ENCODE measurements at regions not wholly inside any gene's neighbourhood (a gene's known extent, or its start where the extent isn't known, plus 50 kb on each side); places are given as distances from the start of the nearest gene placed in this dataset.
"Not testable (repeated sequence)": the region's sequence is repeated elsewhere in the genome, so short reads cannot be mapped to it uniquely, and the experiment has no call there.

DNA sequence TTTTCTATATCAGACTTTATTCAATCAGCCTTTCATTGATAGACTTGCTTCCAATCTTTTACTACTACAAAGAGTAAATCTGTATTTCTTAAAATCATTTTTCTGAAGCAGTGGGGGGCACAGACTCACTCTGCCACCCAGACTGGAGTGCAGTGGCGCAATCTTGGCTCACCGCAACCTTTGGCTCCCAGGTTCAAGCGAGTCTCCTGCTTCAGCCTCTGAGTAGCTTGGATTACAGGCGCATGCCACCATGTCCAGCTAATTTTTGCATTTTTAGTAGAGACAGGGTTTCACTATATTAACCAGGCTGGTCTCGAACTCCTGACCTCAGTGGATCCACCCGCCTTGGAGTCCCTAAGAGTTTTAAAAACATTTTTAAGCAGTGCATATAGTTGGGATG lies 270.6 kb upstream of the REG3G start:
- no peak for DNase-seq

- no peak for DNase-seq
Measured at GRCh38 chr2:78757191-78757590, 268.3 kb upstream of the REG3G start.

DNA sequence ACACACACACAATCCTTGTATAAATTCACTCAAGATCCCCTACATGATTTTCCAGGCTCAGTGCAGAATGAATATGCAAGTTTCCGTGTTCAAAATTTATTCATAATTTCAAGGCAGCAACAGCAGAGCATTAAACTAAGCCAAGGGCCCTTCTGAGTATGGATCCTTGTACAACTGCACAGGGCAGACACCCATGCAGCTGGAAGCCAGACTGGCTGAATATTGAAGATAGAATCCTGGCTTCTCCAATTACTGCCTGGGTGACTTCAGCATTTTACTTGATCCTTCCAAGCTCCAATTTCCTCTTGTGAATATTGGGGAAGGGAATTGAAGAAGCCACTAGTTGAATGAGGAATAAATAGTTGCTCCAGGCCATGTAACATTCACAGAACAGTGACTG lies 267.9 kb upstream of the REG3G start:
- DNase-seq, result no peak

GRCh38 chr2:78758765-78759164 lies 266.7 kb upstream of the REG3G start:
- not testable (repeated sequence) for DNase-seq

DNA sequence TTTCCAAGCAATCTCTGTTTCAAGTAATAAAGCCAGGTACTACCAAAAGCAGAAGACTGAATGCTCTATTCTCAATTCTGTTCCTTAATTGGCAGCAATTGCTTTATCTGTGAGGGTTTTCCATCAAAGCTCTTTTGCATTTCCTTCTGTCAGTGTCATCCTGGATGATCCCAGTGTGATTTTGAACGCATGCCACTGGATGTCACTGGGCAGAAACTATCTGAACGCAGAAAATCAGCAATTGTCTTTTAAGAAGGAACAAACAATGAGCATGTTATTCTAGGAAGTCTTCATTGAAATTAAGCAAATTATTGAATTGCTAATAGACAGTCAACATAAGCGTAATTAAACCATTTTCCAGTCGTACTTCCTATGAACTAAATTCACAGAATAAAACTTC lies 259.0 kb upstream of the REG3G start:
- no peak for DNase-seq

DNA sequence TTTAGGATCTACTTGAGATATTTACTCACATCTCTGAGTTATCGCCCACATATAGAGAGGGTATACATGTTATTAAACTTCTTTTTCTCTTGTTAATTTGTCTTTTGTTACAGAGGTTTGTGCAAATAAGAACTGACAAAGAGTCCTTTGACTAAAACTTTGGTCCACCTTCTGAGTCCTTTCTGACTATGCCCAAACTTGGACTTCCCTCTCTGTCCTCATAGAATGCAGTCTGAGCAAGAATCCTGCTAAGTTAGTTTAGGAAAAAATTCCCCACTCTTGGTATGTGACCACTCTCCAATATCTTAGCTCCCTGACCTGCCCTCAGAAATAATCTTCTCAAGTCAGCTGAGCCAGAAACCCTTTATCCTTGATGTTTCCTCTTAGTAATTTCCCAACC lies 257.5 kb upstream of the REG3G start:
- no peak for DNase-seq

GRCh38 chr2:78775291-78775690 lies 250.2 kb upstream of the REG3G start:
- DNase-seq, result no peak

- DNase-seq, result no peak
Measured at GRCh38 chr2:78778756-78779510, 246.6 kb upstream of the REG3G start.

DNA sequence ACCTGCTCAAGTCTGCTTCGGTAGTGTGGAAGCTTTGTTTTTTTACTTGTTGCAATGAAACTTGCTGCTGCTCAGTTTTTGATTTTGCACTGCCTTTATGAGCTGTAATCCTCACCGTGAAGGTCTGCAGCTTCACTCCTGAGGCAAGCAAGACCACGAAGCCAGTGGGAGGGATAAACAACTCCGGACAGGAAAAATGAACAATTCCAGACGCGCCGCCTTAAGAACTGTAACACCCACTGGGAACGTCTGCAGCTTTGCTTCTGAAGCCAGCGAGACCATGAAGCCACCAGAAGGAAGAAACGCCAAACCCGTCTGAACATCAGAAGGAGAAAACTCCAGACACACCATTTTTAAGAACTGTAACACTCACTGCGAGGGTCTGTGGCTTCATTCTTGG lies 245.7 kb upstream of the REG3G start:
- DNase-seq, result no peak

DNA sequence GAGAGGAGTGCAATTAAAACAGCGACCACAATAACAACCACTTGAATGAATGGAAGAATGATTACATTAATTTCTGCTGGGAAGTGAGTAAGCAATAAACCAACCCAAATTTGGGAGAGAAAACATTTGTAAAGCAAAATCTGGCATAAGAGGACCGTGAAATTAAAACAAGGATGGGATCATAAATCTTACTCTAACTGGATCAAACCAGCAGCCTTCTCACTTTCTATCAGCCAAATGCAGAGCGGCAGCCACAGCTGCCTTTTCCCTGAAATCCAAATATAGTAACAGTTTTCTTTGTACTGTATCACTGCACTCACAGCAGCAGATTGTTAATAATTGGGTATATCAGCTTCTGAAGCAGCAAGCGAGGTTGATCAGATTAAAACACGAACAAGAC lies 245.2 kb upstream of the REG3G start:
- DNase-seq, result no peak

DNA sequence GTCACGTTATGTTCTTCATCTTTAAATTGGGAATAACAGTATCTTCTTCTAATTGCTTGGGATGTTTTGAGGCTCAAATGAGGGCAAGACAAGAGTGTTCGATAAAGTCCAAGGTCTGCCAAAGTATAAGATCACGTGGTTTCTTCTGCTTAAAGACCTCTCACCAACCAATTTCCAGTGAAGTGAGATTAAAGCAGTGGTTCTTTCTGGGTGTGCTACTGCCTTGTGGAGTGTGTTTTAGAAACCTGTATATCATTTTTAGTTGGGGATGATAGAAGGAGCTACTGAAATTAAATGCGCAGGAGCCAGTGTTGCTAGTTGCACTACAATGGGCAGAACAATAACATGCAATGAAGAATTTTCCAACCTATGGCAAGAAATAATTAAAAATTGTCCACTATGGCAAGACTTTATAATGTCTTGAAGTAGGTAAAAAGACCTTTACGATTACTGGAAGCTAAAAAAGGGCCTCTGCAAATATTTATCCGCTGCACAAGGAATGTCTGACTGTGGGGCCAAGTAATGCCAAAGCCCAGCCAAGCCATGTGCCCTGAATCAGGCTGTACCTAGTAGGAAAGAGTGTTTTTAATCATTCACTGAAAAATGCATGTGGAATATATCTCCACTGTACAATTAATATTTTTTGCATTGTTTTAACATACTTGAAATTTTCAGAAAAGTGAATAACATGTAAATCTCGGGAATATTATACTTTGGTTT lies 244.5 kb upstream of the REG3G start:
- no peak for DNase-seq

- DNase-seq, result no peak
Measured at GRCh38 chr2:78782196-78782595, 243.3 kb upstream of the REG3G start.

- DNase-seq, result no peak
Measured at GRCh38 chr2:78811955-78812610, 213.4 kb upstream of the REG3G start.

DNA sequence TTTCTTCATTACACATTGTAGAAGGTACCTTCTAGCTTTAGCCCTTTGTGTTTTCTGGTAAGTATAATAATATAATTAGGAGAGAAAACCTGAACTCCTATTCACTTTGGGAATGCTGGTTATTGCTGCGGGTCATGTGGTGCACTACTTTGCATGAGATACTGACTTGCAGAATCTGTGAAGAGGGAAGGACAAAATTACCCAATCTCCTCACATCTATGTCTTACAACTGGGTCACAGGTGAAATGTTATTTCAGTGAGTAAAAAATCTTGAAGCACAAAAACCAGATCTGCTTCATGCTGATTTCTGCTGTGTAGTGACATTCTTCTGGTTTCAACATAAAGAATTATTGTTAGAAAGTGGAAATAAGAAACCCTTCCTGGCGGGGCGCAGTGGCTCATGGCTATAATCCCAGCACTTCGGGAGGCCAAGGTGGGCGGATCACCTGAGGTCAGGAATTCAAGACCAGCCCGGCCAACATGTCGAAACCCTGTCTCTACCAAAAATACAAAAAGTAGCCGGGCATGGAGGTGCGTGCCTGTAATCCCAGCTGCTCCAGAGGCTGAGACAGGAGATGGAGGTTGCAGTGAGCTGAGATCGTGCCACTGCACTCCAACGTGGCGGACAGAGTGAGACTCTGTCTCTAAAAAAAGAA lies 211.0 kb upstream of the REG3G start:
- no peak for DNase-seq

DNA sequence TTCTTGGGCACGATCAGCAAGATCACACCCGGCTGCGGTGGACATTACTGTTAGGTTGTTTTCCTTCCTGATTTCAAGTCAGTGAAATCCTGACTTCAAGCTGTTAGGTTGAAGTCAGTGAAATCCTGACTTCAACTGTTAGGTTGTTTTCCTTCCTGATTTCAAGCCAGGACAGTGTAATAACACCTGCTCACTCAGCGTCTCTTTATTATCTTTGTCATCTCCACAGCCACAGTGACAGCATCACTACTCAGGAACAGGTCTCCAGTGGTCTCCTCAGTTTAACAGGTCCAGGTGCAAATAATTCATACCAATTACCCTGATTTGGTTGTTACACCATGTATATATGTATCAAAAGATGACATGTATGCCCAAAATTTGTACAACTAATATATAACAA lies 208.1 kb upstream of the REG3G start:
- no peak for DNase-seq

- DNase-seq, result no peak
Measured at GRCh38 chr2:78832481-78832880, 193.0 kb upstream of the REG3G start.

DNA sequence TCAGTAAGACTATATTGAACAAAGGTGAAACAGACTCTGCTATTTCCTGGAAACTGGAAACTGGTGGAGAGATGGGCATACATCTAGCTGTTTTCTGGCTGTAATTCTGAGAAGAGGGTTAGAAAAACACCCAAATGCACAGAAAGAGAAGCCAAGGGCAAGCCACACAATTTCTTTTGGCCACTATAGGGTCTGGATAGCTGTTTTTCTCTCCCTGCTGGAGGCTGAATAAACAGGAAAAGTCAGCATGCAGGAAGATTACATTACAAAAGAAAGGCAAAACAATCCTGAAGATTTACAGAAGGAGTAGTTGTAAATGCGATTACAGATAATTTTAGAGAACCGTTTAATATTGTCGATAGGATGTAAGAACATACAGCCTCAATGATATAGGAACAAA lies 186.2 kb upstream of the REG3G start:
- DNase-seq, result no peak

DNA sequence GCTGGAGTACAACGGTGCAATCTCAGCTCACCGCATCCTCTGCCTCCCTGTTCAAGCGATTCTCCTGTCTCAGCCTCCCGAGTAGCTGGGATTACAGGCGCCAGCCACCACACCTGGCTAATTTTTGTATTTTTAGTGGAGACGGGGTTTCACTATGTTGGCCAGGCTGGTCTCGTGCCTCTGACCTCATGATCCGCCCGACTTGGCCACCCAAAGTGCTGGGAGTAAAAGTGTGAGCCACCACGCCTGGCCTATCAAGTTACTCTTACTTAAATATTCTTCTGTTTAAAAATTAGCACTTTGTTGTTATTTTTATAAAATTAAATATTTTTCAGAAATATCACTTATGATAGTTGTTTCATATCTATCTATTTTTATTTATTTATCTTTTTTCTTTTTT lies 185.2 kb upstream of the REG3G start:
- not testable (repeated sequence) for DNase-seq

DNA sequence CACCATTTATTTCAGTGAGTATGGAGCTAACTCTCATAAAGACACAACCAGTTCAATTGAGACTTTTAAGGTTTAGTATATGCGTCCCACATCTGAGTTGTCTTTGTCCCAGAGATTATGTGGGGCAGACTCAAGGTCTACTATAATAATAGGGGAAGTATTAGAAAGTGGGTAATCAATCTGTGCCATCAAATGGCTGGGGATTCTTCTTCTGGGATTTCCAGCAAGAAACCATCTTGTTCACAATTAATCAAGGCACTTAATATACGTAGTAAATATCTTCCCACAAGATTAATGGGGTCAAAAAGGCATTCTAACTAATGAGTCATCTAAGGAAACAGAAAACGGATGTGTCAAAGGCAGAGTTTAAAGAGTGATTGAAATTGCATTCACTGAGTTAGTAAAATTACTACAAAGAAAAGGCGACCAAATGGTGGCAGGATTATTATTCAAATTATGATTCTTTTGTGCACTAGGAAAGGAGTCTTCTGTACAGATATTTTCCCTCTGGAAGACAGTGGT lies 179.8 kb upstream of the REG3G start:
- no peak for DNase-seq

DNA sequence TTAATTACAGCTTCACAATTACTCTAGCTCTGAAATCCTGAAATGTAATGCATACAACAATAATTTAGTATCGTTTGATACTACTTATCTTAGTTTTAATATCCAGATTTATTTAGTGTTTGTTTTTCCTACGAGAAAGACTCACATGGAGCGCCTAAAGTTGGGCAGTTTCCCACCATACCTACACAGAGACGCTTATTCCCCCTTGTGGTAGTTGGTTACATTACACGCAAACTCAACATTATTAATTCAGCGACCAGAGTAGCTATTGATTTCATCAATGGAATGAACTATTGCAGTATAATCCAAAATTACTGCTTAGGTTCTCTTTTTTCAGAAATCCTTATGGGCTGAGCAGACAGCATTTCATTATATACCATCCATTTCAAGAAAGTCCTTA lies 164.0 kb upstream of the REG3G start:
- DNase-seq, result peak; percentile 0

DNA sequence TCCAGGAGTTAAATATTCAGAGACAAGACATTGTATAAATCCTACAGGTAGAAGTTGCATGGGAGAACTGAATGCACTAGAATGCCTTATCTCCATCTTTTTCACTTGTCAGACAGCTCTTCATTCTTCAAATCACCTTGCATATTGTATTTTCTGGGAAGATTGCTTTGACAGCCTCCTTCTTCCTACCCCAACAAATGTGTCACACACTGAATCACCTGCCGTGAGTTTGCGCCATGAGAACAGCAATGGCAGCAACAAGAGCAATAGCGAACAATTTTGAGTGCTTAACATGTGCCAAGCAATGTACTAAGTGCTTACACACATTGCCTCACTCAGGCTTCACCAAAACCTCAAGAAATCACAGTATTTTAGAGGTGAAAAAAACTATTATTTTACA lies 161.3 kb upstream of the REG3G start:
- DNase-seq, result no peak

DNA sequence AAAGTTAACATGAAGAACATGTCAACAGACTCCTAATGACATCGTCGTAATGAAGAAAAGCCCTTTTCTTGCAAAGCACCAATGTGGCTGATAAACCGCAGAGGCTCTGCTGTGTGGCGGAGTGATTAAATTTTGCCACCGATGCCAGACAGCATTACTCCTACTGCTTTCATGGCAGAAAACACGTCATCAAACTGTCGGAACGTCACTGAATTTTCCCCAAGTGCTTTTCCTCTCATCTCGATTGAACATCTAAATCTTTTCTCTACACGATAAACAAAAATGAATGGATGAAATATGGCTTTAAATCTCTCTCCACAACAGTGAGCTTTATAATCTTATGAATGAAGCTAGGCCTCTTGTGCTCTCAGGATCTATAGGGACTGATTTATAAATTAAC lies 159.8 kb upstream of the REG3G start:
- no peak for DNase-seq

DNA sequence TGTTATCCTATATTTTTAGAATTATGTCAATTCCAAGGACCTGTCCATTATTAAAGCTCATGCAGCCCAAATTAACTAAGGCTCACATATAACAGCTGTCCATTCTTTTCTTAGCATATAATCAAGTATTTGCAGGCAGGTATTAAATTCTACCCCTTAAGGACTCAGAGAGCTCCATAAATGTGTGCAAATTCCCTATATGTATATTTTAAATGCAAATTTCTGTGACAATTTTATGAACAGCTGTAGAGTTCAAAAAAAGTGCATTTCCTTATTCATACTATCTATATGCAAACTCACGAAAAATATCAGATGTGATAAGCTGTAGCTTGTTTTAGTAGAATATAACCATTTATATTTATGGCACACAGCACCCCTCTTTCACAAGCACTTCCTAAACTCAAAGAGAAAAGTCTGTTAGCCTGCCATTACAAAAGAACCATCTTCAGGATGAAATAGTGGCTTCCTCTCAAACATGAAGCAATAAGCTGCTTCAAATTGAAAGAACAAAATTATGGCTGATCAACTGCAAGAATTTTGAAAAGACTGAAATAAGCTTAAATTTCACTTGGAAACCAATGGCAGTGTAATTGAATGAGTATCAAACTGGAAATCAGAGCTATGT lies 155.0 kb upstream of the REG3G start:
- no peak for DNase-seq
